Fibroblast of lung (primary cell): ENCODE measurements at regions not wholly inside any gene's neighbourhood (a gene's known extent, or its start where the extent isn't known, plus 50 kb on each side); places are given as distances from the start of the nearest gene placed in this dataset.

Experiments used
- DNase-seq, 2 donors: peaks; one replicate each; pipeline versions ENCODE4 v3.0.0 to v3.0.0-alpha.2; 2010; ENCODE audit warnings: low read depth in 2 of 2
- H2AFZ ChIP-seq: 2 replicates; pipeline ENCODE4 v1.5.1; 2012; ENCODE audit warnings: low read length, control low read depth, inconsistent platforms
- H3K27ac ChIP-seq: 2 replicates; pipeline ENCODE4 v1.5.1; 2011; ENCODE audit warnings: low read length, control low read depth; ENCODE audit not compliant: insufficient read depth
- H3K27me3 ChIP-seq: 2 replicates; pipeline ENCODE4 v1.5.1; 2011; ENCODE audit warnings: mild to moderate bottlenecking, low read length; ENCODE audit not compliant: control insufficient read depth, insufficient read depth
- H3K36me3 ChIP-seq: 2 replicates; pipeline ENCODE4 v1.5.1; 2011; ENCODE audit warnings: low read length; ENCODE audit not compliant: control insufficient read depth, insufficient read depth
- H3K4me1 ChIP-seq: 2 replicates; pipeline ENCODE4 v1.5.1; 2011; ENCODE audit warnings: low read length; ENCODE audit not compliant: control insufficient read depth, insufficient read depth; ENCODE audit errors: extremely low read depth
- H3K4me2 ChIP-seq: 2 replicates; pipeline ENCODE4 v1.5.1; 2011; ENCODE audit warnings: low read length, control low read depth; ENCODE audit not compliant: insufficient read depth; ENCODE audit errors: extremely low read depth
- H3K4me3 ChIP-seq, 4 experiments: fragments of 200-600 bp in 1 of 4; sonication (generic) in 1 of 4; replicated peaks in 1 of 4; 2 replicates each; pipeline ENCODE4 v1.5.1; 2011 to 2016; ENCODE audit warnings: low read length in 4 of 4, low read depth in 3 of 4, mild to moderate bottlenecking in 3 of 4, control low read depth in 2 of 4, inconsistent platforms in 1 of 4, mixed read lengths in 1 of 4; ENCODE audit not compliant: insufficient read depth in 1 of 4; ENCODE audit errors: control extremely low read depth in 1 of 4
- H3K79me2 ChIP-seq: 2 replicates; pipeline ENCODE4 v1.5.1; 2012; ENCODE audit warnings: mild to moderate bottlenecking, low read length, inconsistent platforms; ENCODE audit not compliant: control insufficient read depth, insufficient read depth
- H3K9ac ChIP-seq: 2 replicates; pipeline ENCODE4 v1.5.1; 2011; ENCODE audit warnings: mild to moderate bottlenecking, low read length, control low read depth; ENCODE audit not compliant: insufficient read depth
- H3K9me3 ChIP-seq: 2 replicates; pipeline ENCODE4 v1.5.1; 2012; ENCODE audit warnings: low read depth, low read length; ENCODE audit not compliant: control insufficient read depth, insufficient read depth
- H4K20me1 ChIP-seq: 2 replicates; pipeline ENCODE4 v1.5.1; 2011; ENCODE audit warnings: low read length; ENCODE audit not compliant: control insufficient read depth, insufficient read depth; ENCODE audit errors: extremely low read depth
- CTCF ChIP-seq, 2 donors: IDR thresholded peaks in 1 of 2; conservative IDR thresholded peaks in 1 of 2; 1 replicate in 1 of 2; 2 replicates in 1 of 2; pipeline ENCODE4 v1.5.1; 2011 to 2012; ENCODE audit warnings: low read length in 2 of 2, control low read depth in 1 of 2, inconsistent platforms in 1 of 2, low read depth in 1 of 2, mild to moderate bottlenecking in 1 of 2
- EZH2 ChIP-seq: IDR thresholded peaks from 2 replicates; pipeline ENCODE4 v1.5.1; 2012; ENCODE audit warnings: low read length, control low read depth, mild to moderate bottlenecking; ENCODE audit errors: missing control alignments

GRCh38 chr1:234713440-234713839 is 103.5 kb upstream of the IRF2BP2 start:
- Histone ChIP-seq H3K27ac (no peak overlapping the region), H3K27me3 (no peaks in the 10 kb centered on the region), H3K4me1 (peaks cover 8% of the 10 kb centered on the region), H3K4me3 (no peak overlapping the region), H3K36me3 (no peaks in the 10 kb centered on the region), H2AFZ (no peak overlapping the region), H3K4me2 (no peak overlapping the region), H3K9me3 (no peaks in the 10 kb centered on the region), H3K79me2 (no peaks in the 10 kb centered on the region), H4K20me1 (no peaks in the 10 kb centered on the region), H3K9ac (no peak overlapping the region)
- no peak for TF ChIP-seq EZH2
- DNase-seq = no peak

GRCh38 chr1:234712891-234713305 is 102.9 kb upstream of the IRF2BP2 start:
- peaks cover 8% of the 10 kb centered on the region for H3K4me1 ChIP-seq
- H3K36me3 ChIP-seq = no peaks in the 10 kb centered on the region

DNA sequence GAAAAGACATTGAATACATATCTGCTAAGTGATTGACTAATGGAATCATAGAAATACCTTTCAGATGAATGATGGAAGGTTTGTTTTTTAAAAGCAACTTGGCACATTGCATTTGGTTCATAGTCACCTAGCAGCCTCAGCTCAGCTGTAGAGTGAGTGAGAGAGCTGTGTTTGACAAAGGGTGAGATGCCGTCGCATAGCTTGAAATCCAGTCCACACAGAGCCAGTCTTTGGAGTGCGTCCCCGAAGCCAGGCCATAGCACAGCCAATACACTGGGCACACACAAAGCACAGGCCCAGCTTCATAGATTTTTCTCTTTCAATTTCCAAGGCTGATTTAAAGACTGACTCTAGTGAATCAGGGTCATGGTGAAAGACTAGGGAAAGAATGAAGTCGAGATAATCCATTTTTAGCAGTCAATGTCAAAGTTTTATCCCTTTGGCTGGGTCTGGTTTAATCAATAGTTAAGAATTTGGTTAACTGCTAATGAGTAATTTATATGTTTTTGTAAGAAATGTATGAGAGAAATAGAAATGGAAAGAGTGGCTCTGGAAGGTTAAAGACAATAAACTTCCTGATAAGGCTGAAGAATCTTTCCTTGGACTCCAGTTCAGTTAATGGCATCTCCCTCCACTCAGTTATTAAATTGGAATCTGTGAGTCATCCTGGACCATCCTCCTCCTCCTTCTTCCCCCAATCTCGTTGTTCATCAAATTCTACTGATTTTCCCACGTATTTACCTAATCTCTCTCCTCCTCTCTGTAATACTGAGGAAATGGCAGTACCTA is 101.2 kb upstream of the IRF2BP2 start:
- Histone ChIP-seq H3K9ac (no peak overlapping the region), H3K4me1 (peaks cover 5% of the 10 kb centered on the region), H3K36me3 (no peaks in the 10 kb centered on the region), H3K79me2 (no peaks in the 10 kb centered on the region), H3K27me3 (no peaks in the 10 kb centered on the region), H3K9me3 (no peaks in the 10 kb centered on the region), H3K4me3 (no peak overlapping the region), H3K4me2 (no peak overlapping the region), H2AFZ (no peak overlapping the region), H3K27ac (no peak overlapping the region), H4K20me1 (no peaks in the 10 kb centered on the region)
- DNase-seq = peak in 1 of 2 donors; percentile 83
- TF ChIP-seq CTCF (conservative IDR thresholded peaks at IDR 0.05 in 1 of 2, IDR thresholded peaks at IDR 0.05 in 1 of 2; ENCODE audit: low read depth in 1 of 2, low read length in 2 of 2) (no peak), EZH2 (no peak)

More at GRCh38 chr1:234712891-234713305, 102.9 kb upstream of the IRF2BP2 start:
- DNase-seq = no peak
- Histone ChIP-seq H3K27ac (no peak overlapping the region), H2AFZ (no peak overlapping the region), H4K20me1 (no peaks in the 10 kb centered on the region), H3K79me2 (no peaks in the 10 kb centered on the region), H3K4me3 (no peak overlapping the region), H3K9me3 (no peaks in the 10 kb centered on the region), H3K9ac (no peak overlapping the region), H3K27me3 (no peaks in the 10 kb centered on the region), H3K4me2 (no peak overlapping the region)
- TF ChIP-seq CTCF (conservative IDR thresholded peaks at IDR 0.05 in 1 of 2, IDR thresholded peaks at IDR 0.05 in 1 of 2; ENCODE audit: low read depth in 1 of 2, low read length in 2 of 2) (no peak), EZH2 (no peak)
